ENCODE measurements at regions not wholly inside any gene's neighbourhood (a gene's known extent, or its start where the extent isn't known, plus 50 kb on each side); places are given as distances from the start of the nearest gene placed in this dataset.
"Not testable (repeated sequence)": the region's sequence is repeated elsewhere in the genome, so short reads cannot be mapped to it uniquely, and the experiment has no call there.

- not testable (repeated sequence) for DNase-seq (ENCODE audit: low spot score); H3K9me3 Mint-ChIP-seq; H3K36me3 Mint-ChIP-seq; H3K4me1 Mint-ChIP-seq (ENCODE audit: low read depth in 2 of 2); H3K4me3 Mint-ChIP-seq; H3K27ac Mint-ChIP-seq; ATAC-seq
- peaks cover 26 to 27% of the 10 kb centered on the region in 2 donors for H3K27me3 Mint-ChIP-seq
Measured at GRCh38 chr16:16942849-16943248, 527.9 kb downstream of the XYLT1 start.

GRCh38 chr16:16945207-16945606 is 525.6 kb downstream of the XYLT1 start:
- H3K4me3 Mint-ChIP-seq, result no peak overlapping the region
- no peak overlapping the region for H3K27ac Mint-ChIP-seq
- H3K4me1 Mint-ChIP-seq (ENCODE audit: low read depth in 2 of 2), result peaks cover 0 to 4% of the 10 kb centered on the region in 2 donors
- peaks cover 6% of the 10 kb centered on the region for H3K9me3 Mint-ChIP-seq
- H3K27me3 Mint-ChIP-seq, result peaks cover 23 to 46% of the 10 kb centered on the region in 2 donors
- ATAC-seq (no peak), DNase-seq (ENCODE audit: low spot score) (no peak)
- H3K36me3 Mint-ChIP-seq, result peaks cover 10% of the 10 kb centered on the region

GRCh38 chr16:16956376-16956775 is 514.4 kb downstream of the XYLT1 start:
- peaks cover 4 to 7% of the 10 kb centered on the region in 2 donors for H3K4me1 Mint-ChIP-seq (ENCODE audit: low read depth in 2 of 2)
- DNase-seq (ENCODE audit: low spot score) (no peak), ATAC-seq (no peak)
- H3K4me3 Mint-ChIP-seq, result no peak overlapping the region
- H3K27me3 Mint-ChIP-seq, result peaks cover 6 to 8% of the 10 kb centered on the region in 2 donors
- H3K36me3 Mint-ChIP-seq, result no peaks in the 10 kb centered on the region
- H3K27ac Mint-ChIP-seq, result no peak overlapping the region
- no peaks in the 10 kb centered on the region for H3K9me3 Mint-ChIP-seq

GRCh38 chr16:16960785-16961184 is 510.0 kb downstream of the XYLT1 start:
- DNase-seq (ENCODE audit: low spot score) (no peak), ATAC-seq (no peak)
- Mint-ChIP-seq H3K9me3 (no peaks in the 10 kb centered on the region), H3K27ac (no peak overlapping the region), H3K27me3 (peaks cover 6 to 10% of the 10 kb centered on the region in 2 donors), H3K4me3 (no peak overlapping the region), H3K4me1 (ENCODE audit: low read depth in 2 of 2) (peaks cover 4 to 8% of the 10 kb centered on the region in 2 donors), H3K36me3 (no peaks in the 10 kb centered on the region)

- H3K36me3 Mint-ChIP-seq, result no peaks in the 10 kb centered on the region
Measured at GRCh38 chr16:16966439-16966838, 504.3 kb downstream of the XYLT1 start.

GRCh38 chr16:16971042-16971441 is 499.7 kb downstream of the XYLT1 start:
- Mint-ChIP-seq H3K4me3 (no peak overlapping the region), H3K27me3 (peaks cover 5 to 12% of the 10 kb centered on the region in 2 donors), H3K27ac (no peak overlapping the region), H3K4me1 (ENCODE audit: low read depth in 2 of 2) (no peaks in the 10 kb centered on the region), H3K9me3 (no peaks in the 10 kb centered on the region), H3K36me3 (no peaks in the 10 kb centered on the region)
- DNase-seq (ENCODE audit: low spot score) (no peak), ATAC-seq (no peak)

More at GRCh38 chr16:16966439-16966838, 504.3 kb downstream of the XYLT1 start:
- Mint-ChIP-seq H3K4me1 (ENCODE audit: low read depth in 2 of 2) (peaks cover 0 to under 1% of the 10 kb centered on the region in 2 donors), H3K9me3 (no peaks in the 10 kb centered on the region), H3K27ac (no peak overlapping the region), H3K27me3 (peaks cover 7 to 17% of the 10 kb centered on the region in 2 donors), H3K4me3 (no peak overlapping the region)
- no peak for DNase-seq (ENCODE audit: low spot score)
- no peak for ATAC-seq

- Mint-ChIP-seq H3K36me3 (no peaks in the 10 kb centered on the region), H3K27ac (no peak overlapping the region), H3K4me3 (no peak overlapping the region), H3K4me1 (ENCODE audit: low read depth in 2 of 2) (no peaks in the 10 kb centered on the region), H3K9me3 (no peaks in the 10 kb centered on the region), H3K27me3 (peaks cover 3 to 8% of the 10 kb centered on the region in 2 donors)
- DNase-seq (ENCODE audit: low spot score), result no peak
- ATAC-seq, result no peak
Measured at GRCh38 chr16:16972831-16973230, 497.9 kb downstream of the XYLT1 start.

GRCh38 chr16:16973707-16974591 is 496.8 kb downstream of the XYLT1 start:
- ATAC-seq, result no peak
- Mint-ChIP-seq H3K4me3 (no peak overlapping the region), H3K9me3 (no peaks in the 10 kb centered on the region), H3K36me3 (no peaks in the 10 kb centered on the region), H3K27ac (no peak overlapping the region), H3K4me1 (ENCODE audit: low read depth in 2 of 2) (no peaks in the 10 kb centered on the region), H3K27me3 (peaks cover 0 to 8% of the 10 kb centered on the region in 2 donors)
- DNase-seq (ENCODE audit: low spot score), result no peak

GRCh38 chr16:16982614-16983013 is 488.1 kb downstream of the XYLT1 start:
- no peak overlapping the region for H3K4me3 Mint-ChIP-seq
- DNase-seq (ENCODE audit: low spot score) (no peak), ATAC-seq (no peak)
- peaks cover 13 to 19% of the 10 kb centered on the region in 2 donors for H3K4me1 Mint-ChIP-seq (ENCODE audit: low read depth in 2 of 2)
- peaks cover 3% of the 10 kb centered on the region for H3K9me3 Mint-ChIP-seq
- H3K27me3 Mint-ChIP-seq, result no peaks in the 10 kb centered on the region
- peaks cover 7% of the 10 kb centered on the region for H3K36me3 Mint-ChIP-seq
- no peak overlapping the region for H3K27ac Mint-ChIP-seq

GRCh38 chr16:16983582-16983981 is 487.2 kb downstream of the XYLT1 start:
- Mint-ChIP-seq H3K27ac (no peak overlapping the region), H3K27me3 (no peaks in the 10 kb centered on the region), H3K36me3 (peaks cover 7% of the 10 kb centered on the region), H3K9me3 (peaks cover 3% of the 10 kb centered on the region), H3K4me3 (no peak overlapping the region), H3K4me1 (ENCODE audit: low read depth in 2 of 2) (peaks cover 13 to 20% of the 10 kb centered on the region in 2 donors)
- no peak for ATAC-seq
- no peak for DNase-seq (ENCODE audit: low spot score)

- Mint-ChIP-seq H3K4me1 (ENCODE audit: low read depth in 2 of 2) (peaks cover 13 to 24% of the 10 kb centered on the region in 2 donors), H3K27ac (peak overlapping the region; percentile 39 to 74)
- not testable (repeated sequence) for H3K4me3 Mint-ChIP-seq; H3K27me3 Mint-ChIP-seq; DNase-seq (ENCODE audit: low spot score); H3K36me3 Mint-ChIP-seq; ATAC-seq; H3K9me3 Mint-ChIP-seq
Measured at GRCh38 chr16:16984091-16984490, 486.7 kb downstream of the XYLT1 start.

- Mint-ChIP-seq H3K27ac (peak overlapping the region; percentile 39 to 74), H3K4me1 (ENCODE audit: low read depth in 2 of 2) (peaks cover 13 to 24% of the 10 kb centered on the region in 2 donors), H3K4me3 (no peak overlapping the region), H3K36me3 (peaks cover 7% of the 10 kb centered on the region), H3K9me3 (peaks cover 3% of the 10 kb centered on the region), H3K27me3 (no peaks in the 10 kb centered on the region)
- DNase-seq (ENCODE audit: low spot score), result no peak
- ATAC-seq, result no peak
Measured at GRCh38 chr16:16985707-16986106, 485.1 kb downstream of the XYLT1 start.

- no peak for DNase-seq (ENCODE audit: low spot score)
- Mint-ChIP-seq H3K27ac (peak overlapping the region in 1 of 2 donors; percentile 19), H3K4me1 (ENCODE audit: low read depth in 2 of 2) (peaks cover 31% of the 10 kb centered on the region in 2 donors), H3K4me3 (no peak overlapping the region), H3K27me3 (no peaks in the 10 kb centered on the region), H3K36me3 (peaks cover 7% of the 10 kb centered on the region), H3K9me3 (peaks cover 3% of the 10 kb centered on the region)
- no peak for ATAC-seq
Measured at GRCh38 chr16:16988963-16989362, 481.8 kb downstream of the XYLT1 start.

GRCh38 chr16:16989368-16989767 is 481.4 kb downstream of the XYLT1 start:
- Mint-ChIP-seq H3K27ac (no peak overlapping the region), H3K4me1 (ENCODE audit: low read depth in 2 of 2) (peaks cover 32 to 33% of the 10 kb centered on the region in 2 donors), H3K9me3 (peaks cover 3% of the 10 kb centered on the region)

More at GRCh38 chr16:16989368-16989767, 481.4 kb downstream of the XYLT1 start:
- no peaks in the 10 kb centered on the region for H3K27me3 Mint-ChIP-seq
- peaks cover 7% of the 10 kb centered on the region for H3K36me3 Mint-ChIP-seq
- ATAC-seq (no peak), DNase-seq (ENCODE audit: low spot score) (no peak)
- no peak overlapping the region for H3K4me3 Mint-ChIP-seq
